Middle frontal gyrus (tissue), 1 donor: ENCODE measurements at regions not wholly inside any gene's neighbourhood (a gene's known extent, or its start where the extent isn't known, plus 50 kb on each side); places are given as distances from the start of the nearest gene placed in this dataset.

Experiments used
- DNase-seq: peaks from one replicate; pipeline ENCODE4 v3.0.0-alpha.2; 2015; ENCODE audit warnings: low spot score; ENCODE audit errors: extremely low spot score

DNA sequence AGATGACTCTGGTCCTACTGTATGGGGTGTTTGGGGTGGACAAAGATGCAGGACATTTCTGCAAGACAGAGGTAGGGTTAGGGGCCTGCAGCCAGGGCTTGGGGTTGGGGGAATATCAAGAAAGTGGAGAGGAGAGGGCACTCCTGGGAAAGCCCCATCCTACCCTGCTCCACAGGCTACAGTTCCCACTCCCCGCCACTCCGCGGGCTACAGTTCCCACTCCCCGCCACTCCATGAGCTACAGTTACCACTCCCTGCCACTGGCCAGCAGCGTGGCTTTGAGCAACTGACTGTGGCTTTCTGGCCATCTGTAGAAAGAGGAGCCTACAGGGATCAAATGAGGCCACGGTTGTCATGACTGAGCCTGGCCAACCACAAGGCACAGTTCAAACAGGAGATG lies 93.8 kb upstream of the GRIK3 start:
- no peak for DNase-seq

DNA sequence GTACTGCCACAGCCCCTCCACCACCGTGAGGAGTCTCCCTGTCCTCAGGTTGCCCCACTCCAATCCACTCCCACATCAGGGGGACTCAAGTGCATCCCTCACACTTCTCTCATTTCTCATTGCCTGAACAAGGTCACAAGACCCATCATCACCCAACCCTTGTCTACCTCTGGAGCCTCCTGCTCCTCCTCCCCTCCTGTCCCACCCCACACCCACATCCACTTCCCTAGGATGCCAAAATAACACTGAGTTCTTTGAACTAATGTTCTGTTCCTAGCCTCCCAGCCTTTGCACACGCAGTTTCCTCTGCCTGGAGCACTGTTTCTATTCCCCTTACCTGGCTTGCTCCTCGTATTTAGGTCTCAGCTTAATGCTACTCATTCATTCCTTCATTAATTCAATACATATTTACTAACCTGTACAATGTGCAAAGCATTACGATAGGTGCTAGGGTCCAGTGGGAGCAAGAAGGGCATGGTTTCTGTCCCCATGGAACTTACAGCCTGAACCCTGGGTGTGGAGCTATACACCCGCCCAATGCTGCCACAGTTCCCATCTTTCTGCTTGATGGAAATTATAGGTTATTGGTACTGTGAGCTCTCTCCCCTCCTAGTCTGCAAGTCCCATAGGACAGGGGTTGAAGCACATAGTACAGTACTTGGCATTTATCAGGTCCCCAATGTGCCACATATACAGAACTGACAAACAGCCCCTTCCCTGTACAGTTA lies 96.1 kb upstream of the GRIK3 start:
- DNase-seq: no peak

DNA sequence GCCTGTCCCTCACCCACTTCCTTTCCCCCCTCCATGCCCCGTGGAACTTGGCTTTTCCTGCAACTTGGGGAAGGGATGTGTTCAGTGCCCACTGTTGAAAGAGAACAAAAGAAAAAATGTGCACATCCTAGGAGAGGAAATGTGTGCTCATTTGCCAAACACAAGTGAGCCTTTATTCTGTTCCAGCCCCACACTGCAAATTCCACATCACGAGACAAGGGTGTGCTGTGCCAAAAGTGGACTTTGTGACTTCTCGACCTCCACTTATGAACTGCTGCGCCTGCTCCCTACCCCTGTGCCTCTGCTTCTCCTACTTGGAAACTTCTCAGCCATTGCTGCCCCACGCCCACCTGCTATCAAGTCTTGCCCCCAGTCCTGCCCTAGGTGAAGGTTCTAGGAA lies 97.0 kb upstream of the GRIK3 start:
- no peak for DNase-seq

DNA sequence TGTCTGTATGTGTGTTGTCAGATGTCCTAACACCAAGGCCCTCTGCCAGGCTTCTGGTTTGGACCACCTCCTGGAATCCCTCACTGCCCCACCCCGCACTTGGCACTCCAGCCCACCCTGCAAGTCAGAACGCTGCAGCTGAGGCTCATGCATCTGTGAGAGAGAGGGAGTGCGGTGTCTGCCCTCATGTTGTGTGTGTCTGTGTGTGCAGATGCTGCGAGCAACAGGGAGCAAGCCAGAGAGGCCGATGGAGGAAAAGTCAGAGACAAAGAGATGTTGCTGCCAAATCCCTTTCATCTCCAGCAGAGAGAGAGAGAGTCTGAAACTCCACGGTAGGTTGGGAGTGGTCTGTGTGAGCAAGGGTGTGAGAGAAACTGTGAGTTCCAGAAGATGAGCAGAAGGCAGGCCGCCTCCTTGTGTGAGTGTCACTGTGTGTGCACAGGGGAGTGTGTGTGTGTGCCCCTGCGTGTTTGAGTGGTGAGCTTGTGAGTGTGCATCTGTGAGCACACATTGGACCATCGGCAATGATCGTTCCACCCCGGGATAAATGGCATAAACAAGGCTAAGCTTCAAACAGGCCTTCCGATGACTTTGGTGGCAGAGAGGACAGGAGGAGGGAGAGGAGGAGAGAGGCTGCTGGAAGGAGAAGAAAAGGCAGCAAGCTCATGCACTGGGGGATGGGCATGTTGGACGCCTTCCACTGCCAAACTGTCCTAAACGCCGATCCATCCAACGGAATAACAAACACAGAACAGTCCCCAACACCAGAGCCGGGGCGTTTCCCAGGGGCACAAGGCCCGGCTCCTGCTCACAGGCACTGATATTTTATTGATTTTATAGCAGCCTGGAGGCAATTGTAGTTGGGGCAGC lies 99.2 kb upstream of the GRIK3 start:
- no peak for DNase-seq

DNA sequence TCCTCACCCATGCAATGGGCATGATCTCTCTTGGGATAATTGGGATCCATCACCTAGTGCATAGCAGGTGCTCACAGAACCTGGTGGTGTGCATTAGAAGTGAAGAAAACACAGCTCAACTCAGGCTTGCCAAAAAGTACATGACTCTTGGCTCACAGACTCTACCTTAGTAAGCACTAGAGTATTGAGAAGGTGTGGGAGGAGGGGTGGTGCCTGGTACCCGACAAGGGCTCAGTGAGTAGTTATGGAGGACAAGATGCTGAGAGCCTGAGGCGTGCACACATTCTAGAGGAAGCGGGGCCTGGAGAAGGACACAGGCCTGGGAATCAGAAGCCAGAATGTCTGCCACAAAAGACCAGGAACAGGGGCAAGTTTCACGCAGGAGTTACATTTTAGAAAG lies 100.3 kb upstream of the GRIK3 start:
- DNase-seq: no peak

DNA sequence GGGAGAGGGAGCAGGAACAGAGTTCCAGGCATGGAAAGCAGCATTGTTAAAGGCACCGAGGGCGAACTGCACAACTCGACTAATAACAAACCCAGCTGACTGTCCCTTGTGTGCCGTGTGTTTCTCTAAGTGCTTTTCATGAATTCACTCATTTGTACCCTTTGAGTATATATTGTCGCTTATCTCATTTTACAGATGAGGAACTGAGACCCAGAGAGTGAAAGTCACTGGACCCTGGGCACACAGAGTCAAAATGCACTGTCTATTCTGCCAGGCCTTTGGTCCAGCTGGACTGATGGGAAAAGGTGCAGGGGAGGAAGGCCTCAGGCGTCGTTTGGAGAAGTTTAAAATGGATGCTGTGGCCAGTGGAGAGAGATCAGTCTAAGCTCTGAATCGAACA lies 100.7 kb upstream of the GRIK3 start:
- DNase-seq: no peak

DNA sequence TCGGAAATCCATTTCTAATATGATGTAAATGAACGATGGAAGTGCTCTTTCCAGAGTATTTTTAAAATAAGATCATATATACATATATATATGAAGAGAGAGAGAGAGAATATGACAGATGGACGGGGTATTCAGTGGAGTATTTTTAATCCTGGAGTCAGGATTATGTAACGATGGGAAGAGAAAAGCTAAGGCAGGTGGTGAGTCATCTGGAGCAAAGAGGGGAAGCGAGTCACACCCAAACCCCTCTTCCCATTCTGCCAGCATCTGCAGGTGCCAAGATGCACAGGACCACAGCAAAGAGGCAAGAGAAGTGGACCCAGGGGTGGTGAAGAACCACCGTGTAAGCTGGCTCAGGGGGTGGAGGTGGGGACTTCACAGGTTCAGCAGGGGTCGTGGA lies 102.7 kb upstream of the GRIK3 start:
- DNase-seq: no peak

DNA sequence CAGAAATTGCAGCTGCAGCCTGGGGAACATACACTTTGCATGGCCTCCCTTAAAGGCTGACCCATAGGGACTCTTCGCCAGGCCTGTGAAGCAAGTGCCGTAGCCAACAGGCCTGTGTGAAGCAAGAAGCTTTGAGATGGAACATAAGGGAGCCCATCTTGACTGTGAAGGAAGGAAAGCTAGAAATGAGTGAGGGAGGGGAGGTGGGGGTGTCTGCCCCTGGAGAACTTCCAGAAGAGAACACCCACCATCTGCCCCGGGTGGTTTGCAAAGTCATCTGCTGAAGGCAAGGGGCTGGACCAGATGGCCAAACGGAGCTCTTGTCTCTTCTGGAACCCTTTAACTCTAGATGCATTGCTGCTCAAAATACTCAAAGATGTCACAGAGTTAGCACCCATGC lies 103.3 kb upstream of the GRIK3 start:
- DNase-seq: no peak

DNA sequence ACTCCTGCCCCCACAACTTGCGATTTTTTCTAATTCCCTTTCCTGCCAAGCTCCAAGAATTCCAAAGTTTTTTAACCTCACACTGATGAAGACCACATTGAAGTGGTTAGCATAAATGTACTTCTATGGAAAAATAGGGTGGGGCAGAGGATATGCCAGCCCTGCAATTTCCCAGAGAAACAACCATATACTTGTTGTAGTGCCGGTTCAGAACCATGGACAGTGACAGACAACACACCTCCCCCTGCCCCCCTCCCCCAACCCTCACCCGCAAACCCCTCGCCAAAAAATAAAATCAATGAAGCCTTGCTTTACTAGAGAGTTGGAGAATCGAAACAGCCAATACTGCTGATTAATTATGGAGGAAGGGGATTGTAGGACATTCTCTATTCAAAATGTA lies 109.5 kb upstream of the GRIK3 start:
- DNase-seq: no peak

DNA sequence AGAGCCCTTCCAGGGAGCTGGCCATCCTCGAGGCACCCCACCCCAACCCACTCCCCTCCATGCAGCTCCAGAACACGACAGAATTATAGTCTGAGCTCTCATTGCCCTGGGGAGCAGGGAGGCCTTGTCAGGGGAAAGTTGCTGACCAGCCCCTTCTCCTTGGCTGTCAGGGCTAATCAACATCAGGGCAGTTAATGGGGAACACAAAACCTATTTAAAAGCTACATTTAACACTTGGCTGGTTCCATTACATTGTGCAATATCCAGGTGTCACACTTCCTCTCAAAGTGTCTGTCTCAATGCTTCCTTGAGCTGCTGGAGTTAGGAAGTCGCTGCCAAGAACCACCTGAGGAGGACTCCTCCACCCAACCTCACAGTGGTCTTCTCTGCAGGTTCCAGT lies 111.8 kb upstream of the GRIK3 start:
- no peak for DNase-seq

DNA sequence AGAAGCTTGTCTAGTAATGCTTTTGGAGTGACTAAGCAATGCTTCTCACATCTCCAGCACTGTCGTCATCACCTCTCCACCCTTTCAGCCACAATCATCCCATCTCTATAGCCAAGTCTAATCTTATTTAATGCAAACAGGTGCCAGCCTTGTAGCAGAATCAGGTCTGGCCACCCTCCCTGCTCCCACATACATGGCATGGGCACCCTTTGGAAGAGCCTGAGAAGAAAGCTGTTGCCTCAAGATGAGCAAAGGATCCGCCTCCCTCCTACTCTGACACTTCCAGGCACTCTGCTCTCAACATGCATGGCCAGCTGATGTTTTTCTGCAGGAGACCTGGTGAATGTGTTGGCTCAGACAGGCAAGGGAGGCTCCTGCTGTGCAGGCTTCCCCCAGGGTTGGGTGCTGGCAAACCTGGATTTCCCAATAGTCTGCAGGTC lies 113.1 kb upstream of the GRIK3 start:
- peak; percentile 27 for DNase-seq

DNA sequence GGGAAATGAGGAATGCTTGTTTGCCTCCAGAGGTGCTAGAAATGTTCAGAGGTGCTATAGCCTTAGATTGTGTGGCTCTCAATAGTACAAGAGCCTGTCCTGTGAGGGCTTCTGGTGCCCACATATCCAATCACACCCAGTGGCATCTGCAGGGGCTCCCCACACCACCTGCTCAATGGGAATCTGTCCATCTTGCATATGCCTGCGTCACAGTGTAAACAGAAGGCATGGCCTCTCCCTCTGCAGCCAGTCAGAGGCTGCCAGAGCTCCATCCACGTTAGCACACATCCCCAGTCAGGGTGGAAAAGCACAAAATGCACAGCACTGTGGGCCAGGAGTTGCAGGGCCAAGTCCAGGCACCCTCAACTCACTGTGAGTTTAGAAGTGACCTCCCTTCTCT lies 113.6 kb upstream of the GRIK3 start:
- DNase-seq: no peak

DNA sequence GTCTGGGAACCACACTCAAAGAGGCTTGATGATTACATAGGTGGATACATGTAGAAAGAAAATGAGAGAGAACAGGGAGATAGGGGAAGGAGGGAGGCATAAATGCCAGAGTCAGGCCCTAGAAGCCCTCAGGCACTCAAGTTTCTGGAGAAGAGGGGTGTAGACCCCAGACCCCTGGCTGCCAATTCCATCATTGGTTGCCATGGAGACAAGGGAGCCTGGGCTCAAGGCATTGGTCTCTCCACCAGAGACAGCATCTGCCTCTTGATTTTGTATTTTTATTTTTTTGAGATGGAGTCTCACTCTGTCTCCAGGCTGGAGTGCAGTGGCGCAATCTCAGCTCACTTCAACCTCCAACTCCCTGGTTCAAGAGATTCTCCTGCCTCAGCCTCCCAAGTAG lies 114.3 kb upstream of the GRIK3 start:
- DNase-seq: no peak

DNA sequence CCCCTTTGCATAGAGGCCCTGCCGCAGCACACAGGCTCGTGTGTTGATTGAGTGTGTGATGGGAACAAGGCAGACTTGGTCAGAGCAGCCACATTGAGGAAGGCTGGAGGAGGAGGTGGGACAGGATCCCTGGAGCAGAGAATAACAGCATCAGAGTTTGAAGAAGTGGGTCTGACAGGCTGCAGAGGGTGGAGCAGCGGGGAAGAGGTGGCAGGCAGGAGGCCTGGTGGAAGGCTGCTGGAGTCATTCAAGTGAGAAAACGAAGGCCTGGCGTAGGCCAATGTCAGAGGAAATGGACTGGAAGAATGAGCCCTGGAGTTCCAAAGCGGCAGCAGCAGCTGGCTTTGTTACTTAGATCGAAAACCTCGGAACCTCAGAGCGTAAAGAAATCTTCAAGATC lies 115.0 kb upstream of the GRIK3 start:
- DNase-seq: no peak

DNA sequence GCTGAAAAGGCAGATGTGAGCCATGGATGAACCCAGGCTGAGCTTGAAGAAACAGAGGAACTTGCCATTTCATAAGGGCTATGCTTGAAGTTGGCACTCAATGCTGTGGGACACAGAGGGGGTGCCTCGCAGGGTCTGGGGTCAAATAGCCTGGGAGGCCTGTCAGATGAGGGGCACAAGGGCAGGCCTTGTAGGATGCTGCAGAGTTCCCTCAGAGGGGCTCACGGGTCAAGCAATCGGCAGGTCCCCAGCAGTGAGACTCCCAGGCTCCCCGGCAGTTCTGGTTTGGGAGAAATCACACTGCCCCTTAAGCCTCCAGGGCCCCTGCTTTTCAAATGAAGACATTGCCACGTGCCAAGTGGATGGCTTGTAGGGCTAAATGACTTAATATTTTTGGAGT lies 116.7 kb upstream of the GRIK3 start:
- DNase-seq: no peak

DNA sequence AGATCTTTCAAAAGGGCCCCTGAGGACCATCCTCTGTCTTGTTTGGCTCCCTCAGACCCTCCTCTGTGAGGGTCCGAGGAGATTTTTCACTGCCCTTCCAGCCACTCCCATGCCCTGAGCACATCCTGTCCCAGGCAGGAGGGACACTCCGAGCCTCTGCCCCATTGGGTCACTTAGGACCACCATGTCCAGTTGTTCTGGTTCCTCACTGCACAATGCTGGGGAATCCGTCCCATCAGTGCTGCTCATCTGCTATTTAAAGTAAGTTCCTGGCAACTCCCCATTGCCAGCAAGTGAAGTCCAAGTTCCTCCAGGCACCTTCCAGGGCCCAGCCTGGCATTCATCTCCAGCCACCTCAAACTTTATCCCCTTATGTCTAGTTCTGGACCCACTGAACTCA lies 117.5 kb upstream of the GRIK3 start:
- DNase-seq: no peak

DNA sequence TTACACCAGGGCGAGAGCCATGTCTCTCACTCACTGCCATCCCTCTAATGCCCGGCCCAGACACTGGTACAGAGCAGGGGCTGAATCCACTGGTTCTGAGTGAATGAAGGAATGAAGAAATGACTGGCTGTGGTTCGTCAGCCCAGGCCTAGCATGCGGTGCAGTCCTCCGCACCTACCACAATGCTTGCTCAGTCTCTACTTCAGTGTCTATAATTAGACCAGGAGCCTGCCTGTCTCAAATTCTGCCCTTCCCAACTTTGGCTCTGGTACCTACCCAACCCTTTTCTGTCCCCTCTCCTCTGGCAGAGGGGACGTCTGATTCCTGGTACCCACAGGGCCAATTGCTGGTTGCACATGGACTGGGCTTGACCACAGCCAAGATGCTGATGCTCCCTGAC lies 118.2 kb upstream of the GRIK3 start:
- no peak for DNase-seq

DNA sequence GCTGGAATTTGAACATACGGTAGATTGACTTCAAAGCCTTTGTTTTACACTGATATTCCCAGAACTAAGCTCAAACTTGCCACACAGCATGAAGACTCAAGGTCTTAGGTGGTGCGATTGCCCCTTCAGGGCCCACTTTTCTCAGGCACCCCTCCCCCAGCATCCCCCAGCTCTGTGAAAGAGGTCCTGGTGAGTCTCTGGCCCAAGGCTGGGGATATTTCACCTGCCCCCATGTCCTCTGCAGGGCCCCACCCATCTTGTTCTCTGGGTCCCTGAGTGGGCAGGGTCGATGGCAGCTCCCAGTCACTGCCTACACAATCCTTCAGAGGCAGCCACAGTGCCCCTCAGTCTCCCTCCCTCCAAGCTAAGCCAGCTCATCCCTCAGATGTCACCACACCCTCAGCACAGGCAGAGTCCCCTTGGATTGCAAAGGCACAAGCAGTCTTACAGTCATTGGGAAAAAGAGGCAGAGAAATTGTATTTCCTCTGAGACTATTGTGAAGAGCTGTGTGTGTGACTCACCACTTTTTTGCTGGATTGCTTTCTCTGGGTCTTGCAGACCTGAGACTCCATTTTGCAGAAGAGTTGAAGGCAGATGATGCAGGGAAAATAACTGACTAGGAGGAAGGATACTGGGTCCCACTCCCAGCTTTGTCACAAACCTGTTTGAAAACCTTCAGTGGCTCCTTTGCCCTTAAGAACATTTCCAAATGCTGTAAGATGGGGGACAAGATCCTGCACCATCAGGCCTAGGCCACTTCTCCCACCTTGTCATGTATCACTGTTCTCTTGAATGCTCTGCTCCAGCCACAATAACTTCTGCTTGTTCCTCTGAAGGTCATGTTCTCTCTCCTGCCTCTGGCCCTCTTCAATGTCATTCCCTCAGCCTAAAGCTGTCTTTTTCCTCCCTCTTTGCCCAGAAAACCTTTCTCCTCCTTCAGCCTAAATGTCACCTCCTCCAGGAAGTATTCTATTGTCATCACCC lies 119.1 kb upstream of the GRIK3 start:
- no peak for DNase-seq

DNA sequence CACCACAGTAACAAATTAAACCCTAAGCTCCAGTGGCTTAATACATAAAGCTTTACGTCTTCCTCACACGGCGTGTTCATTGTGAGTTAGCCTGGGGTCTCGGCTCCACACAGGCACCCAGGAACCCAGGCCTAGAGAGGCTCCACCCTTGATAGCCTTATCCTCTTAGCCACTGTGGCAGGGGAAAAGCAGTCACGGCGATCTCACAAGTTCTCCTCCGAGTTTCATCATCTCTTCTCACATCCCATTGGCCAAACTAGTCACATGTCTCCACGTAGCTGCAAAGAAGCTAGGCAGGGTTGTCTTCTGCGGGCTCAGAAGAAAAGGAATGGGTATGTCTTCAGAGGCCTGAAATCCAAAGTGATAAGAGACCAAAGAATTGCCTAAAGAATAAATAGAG lies 122.3 kb upstream of the GRIK3 start:
- no peak for DNase-seq

DNA sequence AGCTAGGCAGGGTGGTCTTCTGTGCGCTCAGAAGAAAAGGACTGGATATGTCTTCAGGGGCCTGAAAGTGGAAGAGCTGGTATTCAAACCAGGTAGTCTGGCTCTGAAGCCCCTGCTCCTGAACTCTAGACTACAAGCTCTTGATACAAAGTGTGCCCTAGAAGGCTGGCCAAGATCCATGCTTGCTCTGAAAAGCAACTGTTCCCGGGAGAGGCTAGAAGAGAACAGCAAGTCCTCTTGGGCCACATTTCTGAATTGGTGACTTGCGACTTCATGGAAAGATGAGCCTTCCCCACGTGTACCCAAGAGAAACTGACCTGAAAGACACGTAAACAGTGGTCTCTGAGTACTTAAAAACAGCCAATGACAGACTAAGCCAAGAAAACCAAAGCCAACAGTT lies 123.3 kb upstream of the GRIK3 start:
- no peak for DNase-seq

DNA sequence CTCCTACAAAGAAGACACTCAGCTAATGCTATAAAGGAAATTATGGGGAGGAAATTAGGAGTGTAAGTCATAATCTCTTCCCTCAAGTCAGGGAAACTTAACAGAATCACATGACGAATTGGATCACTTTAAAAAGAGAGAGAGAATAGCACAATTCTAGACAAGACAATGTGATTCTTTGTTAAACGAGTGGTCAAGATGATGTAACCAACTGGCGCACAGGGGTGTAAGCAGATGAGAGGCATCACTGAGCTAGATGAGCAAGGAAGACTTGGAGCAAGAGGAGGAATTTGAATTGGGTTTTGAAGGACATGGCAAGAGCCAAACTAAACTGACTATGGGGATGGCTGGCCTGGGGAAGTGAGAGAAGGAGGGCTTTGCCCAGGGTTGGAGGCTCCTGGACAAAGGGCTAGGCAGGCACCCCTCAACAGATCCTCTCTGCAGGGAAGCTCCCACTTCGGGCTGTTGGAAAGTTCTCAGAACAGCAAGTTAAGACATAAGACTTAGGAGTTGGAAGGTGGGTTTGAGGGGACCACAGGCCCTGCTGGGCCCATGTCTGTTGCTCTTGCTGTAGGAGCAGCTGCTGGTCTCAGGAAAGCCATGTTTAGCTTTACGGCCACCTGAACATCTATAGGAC lies 123.9 kb upstream of the GRIK3 start:
- no peak for DNase-seq
